MM.1S (cell line): ENCODE measurements at regions not wholly inside any gene's neighbourhood (a gene's known extent, or its start where the extent isn't known, plus 50 kb on each side); places are given as distances from the start of the nearest gene placed in this dataset.

Experiments
- CTCF ChIP-seq: fragments of 300-600 bp; sonication (generic); IDR thresholded peaks from 2 replicates; pipeline ENCODE4 v1.5.1; 2016; ENCODE audit warnings: antibody characterized with exemption, low read length, mixed read lengths
- EZH2 ChIP-seq: fragments of 300-600 bp; sonication (generic); optimal IDR thresholded peaks from 2 replicates; pipeline ENCODE3; 2017; ENCODE audit warnings: low read depth, mild to moderate bottlenecking, antibody characterized with exemption, low read length, mixed read lengths

DNA sequence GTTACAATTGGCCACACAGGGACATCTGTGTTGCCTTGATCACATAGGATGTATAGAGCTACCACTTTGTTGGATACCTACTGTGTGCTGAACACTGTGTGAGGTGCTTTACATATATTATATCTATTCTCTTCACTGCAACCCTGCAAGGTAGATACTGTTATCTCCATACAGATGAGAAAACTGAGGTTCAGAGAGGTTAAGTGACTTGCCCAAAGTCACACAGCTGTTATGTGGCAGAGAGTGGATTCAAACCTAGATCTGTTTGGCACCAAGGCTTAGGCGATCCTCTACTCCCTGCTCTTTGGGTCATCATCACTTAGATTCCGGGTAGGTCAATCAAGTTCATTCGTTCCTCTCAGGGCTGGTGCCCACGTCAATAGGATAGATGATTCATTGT lies 260.5 kb upstream of the IRX3 start:
- no peak for TF ChIP-seq EZH2
- no peak for TF ChIP-seq CTCF
